22Rv1 (cell line): ENCODE measurements at regions not wholly inside any gene's neighbourhood (a gene's known extent, or its start where the extent isn't known, plus 50 kb on each side); places are given as distances from the start of the nearest gene placed in this dataset.

Experiments
- ZFX ChIP-seq: fragments of 450-650 bp; IDR thresholded peaks from 2 replicates; pipeline ENCODE4 v1.6.1; 2017; ENCODE audit warnings: antibody characterized with exemption, borderline replicate concordance
- TF ChIP-seq, protein P1 (sequence below): fragments of 450-650 bp; IDR thresholded peaks from 2 replicates; pipeline ENCODE4 v1.5.1; 2017; ENCODE audit warnings: mild to moderate bottlenecking

DNA sequence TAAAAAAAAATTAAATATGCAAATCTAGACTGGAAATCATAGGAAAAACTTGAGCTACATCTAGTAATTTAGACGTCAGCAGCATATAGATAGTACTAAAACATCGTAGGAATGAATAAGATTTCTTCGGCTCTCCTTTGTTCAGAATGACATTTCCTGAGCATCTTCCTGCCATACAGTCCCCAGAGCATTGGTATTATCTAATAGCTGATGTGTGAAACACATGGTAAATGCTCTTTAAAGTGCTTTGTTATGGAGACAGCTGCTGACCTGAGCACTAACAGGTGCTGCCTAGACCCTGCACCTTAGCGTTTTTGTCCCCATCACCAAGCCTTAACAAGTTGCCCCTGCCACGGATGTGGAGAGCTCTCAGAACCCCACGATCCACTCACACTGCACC is 692.3 kb upstream of the PIK3C3 start:
- TF ChIP-seq, protein P1, sequence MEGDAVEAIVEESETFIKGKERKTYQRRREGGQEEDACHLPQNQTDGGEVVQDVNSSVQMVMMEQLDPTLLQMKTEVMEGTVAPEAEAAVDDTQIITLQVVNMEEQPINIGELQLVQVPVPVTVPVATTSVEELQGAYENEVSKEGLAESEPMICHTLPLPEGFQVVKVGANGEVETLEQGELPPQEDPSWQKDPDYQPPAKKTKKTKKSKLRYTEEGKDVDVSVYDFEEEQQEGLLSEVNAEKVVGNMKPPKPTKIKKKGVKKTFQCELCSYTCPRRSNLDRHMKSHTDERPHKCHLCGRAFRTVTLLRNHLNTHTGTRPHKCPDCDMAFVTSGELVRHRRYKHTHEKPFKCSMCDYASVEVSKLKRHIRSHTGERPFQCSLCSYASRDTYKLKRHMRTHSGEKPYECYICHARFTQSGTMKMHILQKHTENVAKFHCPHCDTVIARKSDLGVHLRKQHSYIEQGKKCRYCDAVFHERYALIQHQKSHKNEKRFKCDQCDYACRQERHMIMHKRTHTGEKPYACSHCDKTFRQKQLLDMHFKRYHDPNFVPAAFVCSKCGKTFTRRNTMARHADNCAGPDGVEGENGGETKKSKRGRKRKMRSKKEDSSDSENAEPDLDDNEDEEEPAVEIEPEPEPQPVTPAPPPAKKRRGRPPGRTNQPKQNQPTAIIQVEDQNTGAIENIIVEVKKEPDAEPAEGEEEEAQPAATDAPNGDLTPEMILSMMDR = no peak
- no peak for TF ChIP-seq ZFX
